ENCODE measurements at regions not wholly inside any gene's neighbourhood (a gene's known extent, or its start where the extent isn't known, plus 50 kb on each side); places are given as distances from the start of the nearest gene placed in this dataset.

GRCh38 chr9:108537756-108538155, 318.0 kb downstream of the ACTL7B start:
- Histone ChIP-seq H3K36me3 (ENCODE audit: control insufficient read depth in 2 of 2, extremely low read depth in 1 of 2, insufficient read depth in 2 of 2, low read length in 2 of 2) (no peaks in the 10 kb centered on the region), H3K9ac (replicated peaks; ENCODE audit: extremely low read depth, insufficient read depth, low read length) (no peak overlapping the region), H2AFZ (ENCODE audit: low read depth, low read length) (no peak overlapping the region), H3K4me2 (ENCODE audit: insufficient read depth, low read length) (no peak overlapping the region), H3K27me3 (ENCODE audit: control insufficient read depth in 2 of 2, insufficient read depth in 2 of 2, low read length in 2 of 2) (peaks cover 0 to 2% of the 10 kb centered on the region in 2 experiments), H3K27ac (ENCODE audit: insufficient read depth, low read depth, low read length) (no peak overlapping the region), H3K4me1 (ENCODE audit: control insufficient read depth, extremely low read depth, insufficient read depth, low read length) (no peaks in the 10 kb centered on the region), H3K9me1 (replicated peaks; ENCODE audit: control insufficient read depth, extremely low read depth, insufficient read depth, low read length) (no peaks in the 10 kb centered on the region), H4K20me1 (replicated peaks; ENCODE audit: control insufficient read depth, extremely low read depth, insufficient read depth, low read length) (no peaks in the 10 kb centered on the region), H3K4me3 (replicated peaks in 1 of 3; ENCODE audit: insufficient read depth in 1 of 3, low read depth in 1 of 3, low read length in 3 of 3) (no peak overlapping the region), H3K79me2 (ENCODE audit: control insufficient read depth, insufficient read depth, low read length) (no peaks in the 10 kb centered on the region), H3K9me3 (replicated peaks; ENCODE audit: control insufficient read depth, insufficient read depth, low read length) (no peaks in the 10 kb centered on the region)
- no peak for TF ChIP-seq FOS (IDR thresholded peaks at IDR 0.05; ENCODE audit: borderline replicate concordance, insufficient read depth, low read length)
- TF ChIP-seq POLR2A (IDR thresholded peaks at IDR 0.05; ENCODE audit: low read depth, low read length), result no peak
- TF ChIP-seq JUN (IDR thresholded peaks at IDR 0.05; ENCODE audit: borderline replicate concordance, insufficient read depth, insufficient read length, low read depth), result no peak
- no peak for TF ChIP-seq POLR2AphosphoS5 (IDR thresholded peaks at IDR 0.05; ENCODE audit: insufficient read depth, low read depth, low read length)
- no peak for TF ChIP-seq MYC (IDR thresholded peaks at IDR 0.05; ENCODE audit: low read depth, low read length)
- no peak for TF ChIP-seq CTCF (IDR thresholded peaks at IDR 0.05; ENCODE audit: extremely low read depth in 1 of 2, insufficient read depth in 1 of 2, low read depth in 1 of 2, low read length in 2 of 2)
- TF ChIP-seq GATA2 (IDR thresholded peaks at IDR 0.05; ENCODE audit: insufficient read depth, insufficient read length, low read depth, low read length), result no peak
- CTCF ChIA-PET, result no interaction called here
- intact Hi-C loops (cut with micrococcal nuclease), result no loop called here
- BruUV-seq (replicated peaks), result no TSS peak
- DNase-seq (ENCODE audit: low read depth, low spot score) (no peak), FAIRE-seq (no peak)
- POLR2A ChIA-PET, result no interaction called here
- dilution Hi-C loops (cut with MboI; ENCODE audit: extremely low pct_ligation_motif_present, low sequenced_read_pairs), result no loop called here

Measured in endothelial cell of umbilical vein (primary cell).